ENCODE measurements at regions not wholly inside any gene's neighbourhood (a gene's known extent, or its start where the extent isn't known, plus 50 kb on each side); places are given as distances from the start of the nearest gene placed in this dataset.

DNA sequence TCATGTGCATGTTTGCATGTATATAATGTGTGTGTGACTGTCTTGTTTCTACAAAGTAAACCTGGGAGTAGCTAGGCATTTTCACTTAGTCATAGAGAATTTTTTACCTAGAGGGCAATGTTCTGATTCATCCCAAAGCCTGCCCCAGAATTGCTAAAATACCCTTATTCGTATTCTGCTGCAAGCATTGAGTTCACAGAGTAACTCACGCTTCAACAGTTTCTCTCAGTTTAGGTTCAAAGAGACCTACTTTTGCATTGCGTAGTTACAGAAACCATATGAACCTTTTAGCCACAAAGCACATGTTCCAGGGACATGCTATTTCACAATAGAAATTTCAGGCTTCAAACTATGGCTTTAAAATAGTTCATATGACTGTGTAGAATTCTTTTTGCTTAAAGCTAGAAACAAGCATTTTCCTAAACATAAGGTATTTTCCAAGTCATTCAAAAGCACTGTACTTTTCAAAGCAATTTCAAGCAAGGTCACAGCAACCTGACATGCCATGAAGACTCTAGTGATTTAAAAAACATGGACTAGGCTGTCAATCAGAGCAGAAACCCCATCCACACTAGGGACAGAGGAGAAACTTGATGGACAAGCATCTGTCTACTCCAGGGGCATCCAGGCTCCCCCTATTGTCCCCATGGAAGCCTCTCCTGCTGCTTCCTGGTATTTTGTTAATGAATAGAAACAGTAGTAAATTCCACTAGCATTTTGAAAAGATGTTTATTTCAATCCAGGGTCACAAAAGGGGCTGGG lies 81.5 kb upstream of the MAPK10 start:
- no peak for TF ChIP-seq POLR2A (IDR thresholded peaks at IDR 0.05)
- TF ChIP-seq, protein P1, sequence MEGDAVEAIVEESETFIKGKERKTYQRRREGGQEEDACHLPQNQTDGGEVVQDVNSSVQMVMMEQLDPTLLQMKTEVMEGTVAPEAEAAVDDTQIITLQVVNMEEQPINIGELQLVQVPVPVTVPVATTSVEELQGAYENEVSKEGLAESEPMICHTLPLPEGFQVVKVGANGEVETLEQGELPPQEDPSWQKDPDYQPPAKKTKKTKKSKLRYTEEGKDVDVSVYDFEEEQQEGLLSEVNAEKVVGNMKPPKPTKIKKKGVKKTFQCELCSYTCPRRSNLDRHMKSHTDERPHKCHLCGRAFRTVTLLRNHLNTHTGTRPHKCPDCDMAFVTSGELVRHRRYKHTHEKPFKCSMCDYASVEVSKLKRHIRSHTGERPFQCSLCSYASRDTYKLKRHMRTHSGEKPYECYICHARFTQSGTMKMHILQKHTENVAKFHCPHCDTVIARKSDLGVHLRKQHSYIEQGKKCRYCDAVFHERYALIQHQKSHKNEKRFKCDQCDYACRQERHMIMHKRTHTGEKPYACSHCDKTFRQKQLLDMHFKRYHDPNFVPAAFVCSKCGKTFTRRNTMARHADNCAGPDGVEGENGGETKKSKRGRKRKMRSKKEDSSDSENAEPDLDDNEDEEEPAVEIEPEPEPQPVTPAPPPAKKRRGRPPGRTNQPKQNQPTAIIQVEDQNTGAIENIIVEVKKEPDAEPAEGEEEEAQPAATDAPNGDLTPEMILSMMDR (IDR thresholded peaks at IDR 0.05) = no peak

All from vagina (tissue), 2 donors.